ENCODE measurements at regions not wholly inside any gene's neighbourhood (a gene's known extent, or its start where the extent isn't known, plus 50 kb on each side); places are given as distances from the start of the nearest gene placed in this dataset.

- TF ChIP-seq ZFX (IDR thresholded peaks at IDR 0.05; ENCODE audit: borderline replicate concordance): no peak
- no peak for TF ChIP-seq CTCF (IDR thresholded peaks at IDR 0.05)
- H3K27ac ChIP-seq: no peak overlapping the region
Observed at GRCh38 chr5:117266280-117266679, 691.7 kb upstream of the SEMA6A start.

- TF ChIP-seq CTCF (IDR thresholded peaks at IDR 0.05) (no peak), ZFX (IDR thresholded peaks at IDR 0.05; ENCODE audit: borderline replicate concordance) (no peak)
- H3K27ac ChIP-seq: no peak overlapping the region
Observed at GRCh38 chr5:117263231-117263630, 688.6 kb upstream of the SEMA6A start.

GRCh38 chr5:117262572-117263131, 688.0 kb upstream of the SEMA6A start:
- no peak overlapping the region for H3K27ac ChIP-seq
- TF ChIP-seq ZFX (IDR thresholded peaks at IDR 0.05; ENCODE audit: borderline replicate concordance) (no peak), CTCF (IDR thresholded peaks at IDR 0.05) (no peak)

GRCh38 chr5:117261948-117262571, 687.4 kb upstream of the SEMA6A start:
- TF ChIP-seq ZFX (IDR thresholded peaks at IDR 0.05; ENCODE audit: borderline replicate concordance) (no peak), CTCF (IDR thresholded peaks at IDR 0.05) (no peak)
- no peak overlapping the region for H3K27ac ChIP-seq

GRCh38 chr5:117255211-117256027, 680.8 kb upstream of the SEMA6A start:
- H3K27ac ChIP-seq: no peak overlapping the region
- no peak for TF ChIP-seq CTCF (IDR thresholded peaks at IDR 0.05)
- no peak for TF ChIP-seq ZFX (IDR thresholded peaks at IDR 0.05; ENCODE audit: borderline replicate concordance)

- no peak overlapping the region for H3K27ac ChIP-seq
- TF ChIP-seq ZFX (IDR thresholded peaks at IDR 0.05; ENCODE audit: borderline replicate concordance): no peak
- TF ChIP-seq CTCF (IDR thresholded peaks at IDR 0.05): no peak
Observed at GRCh38 chr5:117252566-117252965, 677.9 kb upstream of the SEMA6A start.

Data from 22Rv1 (cell line).